ENCODE measurements at regions not wholly inside any gene's neighbourhood (a gene's known extent, or its start where the extent isn't known, plus 50 kb on each side); places are given as distances from the start of the nearest gene placed in this dataset.

- no peak overlapping the region for H3K9ac ChIP-seq (ENCODE audit: low read depth in 1 of 2, low read length in 2 of 2)
- no peak overlapping the region for H3K27ac ChIP-seq (ENCODE audit: low read depth in 2 of 2, low read length in 2 of 2)
- no peaks in the 10 kb centered on the region for H3K27me3 ChIP-seq (ENCODE audit: control insufficient read depth in 2 of 2, insufficient read depth in 2 of 2, low read length in 2 of 2)
- H3K9me3 ChIP-seq (ENCODE audit: control insufficient read depth in 2 of 2, low read length in 2 of 2), result no peaks in the 10 kb centered on the region
- no peaks in the 10 kb centered on the region for H3K36me3 ChIP-seq (ENCODE audit: control insufficient read depth in 2 of 2, insufficient read depth in 2 of 2, low read length in 2 of 2)
- H3K4me1 ChIP-seq (ENCODE audit: control insufficient read depth in 2 of 2, insufficient read depth in 2 of 2, low read length in 2 of 2), result no peaks in the 10 kb centered on the region
- H3K4me3 ChIP-seq (ENCODE audit: low read length in 2 of 2), result no peak overlapping the region
Measured at GRCh38 chr2:107276034-107276433, 390.1 kb upstream of the ST6GAL2 start.

- H3K4me3 ChIP-seq (ENCODE audit: low read length in 2 of 2), result no peak overlapping the region
Measured at GRCh38 chr2:107278672-107279071, 392.7 kb upstream of the ST6GAL2 start.

GRCh38 chr2:107281637-107282036 lies 395.7 kb upstream of the ST6GAL2 start:
- no peak overlapping the region for H3K4me3 ChIP-seq (ENCODE audit: low read length in 2 of 2)
- H3K36me3 ChIP-seq (ENCODE audit: control insufficient read depth in 2 of 2, insufficient read depth in 2 of 2, low read length in 2 of 2), result no peaks in the 10 kb centered on the region
- H3K9me3 ChIP-seq (ENCODE audit: control insufficient read depth in 2 of 2, low read length in 2 of 2), result no peaks in the 10 kb centered on the region
- H3K4me1 ChIP-seq (ENCODE audit: control insufficient read depth in 2 of 2, insufficient read depth in 2 of 2, low read length in 2 of 2), result no peaks in the 10 kb centered on the region
- H3K27ac ChIP-seq (ENCODE audit: low read depth in 2 of 2, low read length in 2 of 2), result no peak overlapping the region
- no peak overlapping the region for H3K9ac ChIP-seq (ENCODE audit: low read depth in 1 of 2, low read length in 2 of 2)
- no peaks in the 10 kb centered on the region for H3K27me3 ChIP-seq (ENCODE audit: control insufficient read depth in 2 of 2, insufficient read depth in 2 of 2, low read length in 2 of 2)

More at GRCh38 chr2:107278672-107279071, 392.7 kb upstream of the ST6GAL2 start:
- Histone ChIP-seq H3K9me3 (ENCODE audit: control insufficient read depth in 2 of 2, low read length in 2 of 2) (no peaks in the 10 kb centered on the region), H3K27me3 (ENCODE audit: control insufficient read depth in 2 of 2, insufficient read depth in 2 of 2, low read length in 2 of 2) (no peaks in the 10 kb centered on the region), H3K27ac (ENCODE audit: low read depth in 2 of 2, low read length in 2 of 2) (no peak overlapping the region), H3K9ac (ENCODE audit: low read depth in 1 of 2, low read length in 2 of 2) (no peak overlapping the region), H3K36me3 (ENCODE audit: control insufficient read depth in 2 of 2, insufficient read depth in 2 of 2, low read length in 2 of 2) (no peaks in the 10 kb centered on the region), H3K4me1 (ENCODE audit: control insufficient read depth in 2 of 2, insufficient read depth in 2 of 2, low read length in 2 of 2) (no peaks in the 10 kb centered on the region)

GRCh38 chr2:107282135-107282534 lies 396.2 kb upstream of the ST6GAL2 start:
- no peaks in the 10 kb centered on the region for H3K4me1 ChIP-seq (ENCODE audit: control insufficient read depth in 2 of 2, insufficient read depth in 2 of 2, low read length in 2 of 2)

GRCh38 chr2:107285621-107286299 lies 399.8 kb upstream of the ST6GAL2 start:
- Histone ChIP-seq H3K4me1 (ENCODE audit: control insufficient read depth in 2 of 2, insufficient read depth in 2 of 2, low read length in 2 of 2) (no peaks in the 10 kb centered on the region), H3K9me3 (ENCODE audit: control insufficient read depth in 2 of 2, low read length in 2 of 2) (no peaks in the 10 kb centered on the region), H3K27ac (ENCODE audit: low read depth in 2 of 2, low read length in 2 of 2) (no peak overlapping the region), H3K36me3 (ENCODE audit: control insufficient read depth in 2 of 2, insufficient read depth in 2 of 2, low read length in 2 of 2) (no peaks in the 10 kb centered on the region), H3K4me3 (ENCODE audit: low read length in 2 of 2) (no peak overlapping the region), H3K9ac (ENCODE audit: low read depth in 1 of 2, low read length in 2 of 2) (no peak overlapping the region), H3K27me3 (ENCODE audit: control insufficient read depth in 2 of 2, insufficient read depth in 2 of 2, low read length in 2 of 2) (no peaks in the 10 kb centered on the region)

More at GRCh38 chr2:107282135-107282534, 396.2 kb upstream of the ST6GAL2 start:
- Histone ChIP-seq H3K9ac (ENCODE audit: low read depth in 1 of 2, low read length in 2 of 2) (no peak overlapping the region), H3K27ac (ENCODE audit: low read depth in 2 of 2, low read length in 2 of 2) (no peak overlapping the region), H3K36me3 (ENCODE audit: control insufficient read depth in 2 of 2, insufficient read depth in 2 of 2, low read length in 2 of 2) (no peaks in the 10 kb centered on the region), H3K4me3 (ENCODE audit: low read length in 2 of 2) (no peak overlapping the region), H3K9me3 (ENCODE audit: control insufficient read depth in 2 of 2, low read length in 2 of 2) (no peaks in the 10 kb centered on the region), H3K27me3 (ENCODE audit: control insufficient read depth in 2 of 2, insufficient read depth in 2 of 2, low read length in 2 of 2) (no peaks in the 10 kb centered on the region)

GRCh38 chr2:107290041-107290440 lies 404.1 kb upstream of the ST6GAL2 start:
- Histone ChIP-seq H3K36me3 (ENCODE audit: control insufficient read depth in 2 of 2, insufficient read depth in 2 of 2, low read length in 2 of 2) (no peaks in the 10 kb centered on the region), H3K9me3 (ENCODE audit: control insufficient read depth in 2 of 2, low read length in 2 of 2) (no peaks in the 10 kb centered on the region), H3K27ac (ENCODE audit: low read depth in 2 of 2, low read length in 2 of 2) (no peak overlapping the region), H3K27me3 (ENCODE audit: control insufficient read depth in 2 of 2, insufficient read depth in 2 of 2, low read length in 2 of 2) (no peaks in the 10 kb centered on the region), H3K9ac (ENCODE audit: low read depth in 1 of 2, low read length in 2 of 2) (no peak overlapping the region), H3K4me3 (ENCODE audit: low read length in 2 of 2) (no peak overlapping the region), H3K4me1 (ENCODE audit: control insufficient read depth in 2 of 2, insufficient read depth in 2 of 2, low read length in 2 of 2) (no peaks in the 10 kb centered on the region)

GRCh38 chr2:107303964-107304363 lies 418.0 kb upstream of the ST6GAL2 start:
- Histone ChIP-seq H3K9me3 (ENCODE audit: control insufficient read depth in 2 of 2, low read length in 2 of 2) (no peaks in the 10 kb centered on the region), H3K36me3 (ENCODE audit: control insufficient read depth in 2 of 2, insufficient read depth in 2 of 2, low read length in 2 of 2) (no peaks in the 10 kb centered on the region), H3K4me3 (ENCODE audit: low read length in 2 of 2) (no peak overlapping the region), H3K9ac (ENCODE audit: low read depth in 1 of 2, low read length in 2 of 2) (no peak overlapping the region), H3K27ac (ENCODE audit: low read depth in 2 of 2, low read length in 2 of 2) (no peak overlapping the region), H3K27me3 (ENCODE audit: control insufficient read depth in 2 of 2, insufficient read depth in 2 of 2, low read length in 2 of 2) (no peaks in the 10 kb centered on the region), H3K4me1 (ENCODE audit: control insufficient read depth in 2 of 2, insufficient read depth in 2 of 2, low read length in 2 of 2) (no peaks in the 10 kb centered on the region)

- Histone ChIP-seq H3K27ac (ENCODE audit: low read depth in 2 of 2, low read length in 2 of 2) (no peak overlapping the region), H3K27me3 (ENCODE audit: control insufficient read depth in 2 of 2, insufficient read depth in 2 of 2, low read length in 2 of 2) (no peaks in the 10 kb centered on the region)
Measured at GRCh38 chr2:107305966-107306365, 420.0 kb upstream of the ST6GAL2 start.

GRCh38 chr2:107306881-107307280 lies 420.9 kb upstream of the ST6GAL2 start:
- no peak overlapping the region for H3K4me3 ChIP-seq (ENCODE audit: low read length in 2 of 2)
- no peak overlapping the region for H3K27ac ChIP-seq (ENCODE audit: low read depth in 2 of 2, low read length in 2 of 2)
- no peaks in the 10 kb centered on the region for H3K36me3 ChIP-seq (ENCODE audit: control insufficient read depth in 2 of 2, insufficient read depth in 2 of 2, low read length in 2 of 2)
- no peak overlapping the region for H3K9ac ChIP-seq (ENCODE audit: low read depth in 1 of 2, low read length in 2 of 2)
- no peaks in the 10 kb centered on the region for H3K9me3 ChIP-seq (ENCODE audit: control insufficient read depth in 2 of 2, low read length in 2 of 2)
- no peaks in the 10 kb centered on the region for H3K4me1 ChIP-seq (ENCODE audit: control insufficient read depth in 2 of 2, insufficient read depth in 2 of 2, low read length in 2 of 2)
- no peaks in the 10 kb centered on the region for H3K27me3 ChIP-seq (ENCODE audit: control insufficient read depth in 2 of 2, insufficient read depth in 2 of 2, low read length in 2 of 2)

More at GRCh38 chr2:107305966-107306365, 420.0 kb upstream of the ST6GAL2 start:
- H3K9me3 ChIP-seq (ENCODE audit: control insufficient read depth in 2 of 2, low read length in 2 of 2), result no peaks in the 10 kb centered on the region
- no peaks in the 10 kb centered on the region for H3K4me1 ChIP-seq (ENCODE audit: control insufficient read depth in 2 of 2, insufficient read depth in 2 of 2, low read length in 2 of 2)
- no peak overlapping the region for H3K9ac ChIP-seq (ENCODE audit: low read depth in 1 of 2, low read length in 2 of 2)
- no peaks in the 10 kb centered on the region for H3K36me3 ChIP-seq (ENCODE audit: control insufficient read depth in 2 of 2, insufficient read depth in 2 of 2, low read length in 2 of 2)
- H3K4me3 ChIP-seq (ENCODE audit: low read length in 2 of 2), result no peak overlapping the region

GRCh38 chr2:107308835-107309234 lies 422.9 kb upstream of the ST6GAL2 start:
- Histone ChIP-seq H3K27me3 (ENCODE audit: control insufficient read depth in 2 of 2, insufficient read depth in 2 of 2, low read length in 2 of 2) (no peaks in the 10 kb centered on the region), H3K9me3 (ENCODE audit: control insufficient read depth in 2 of 2, low read length in 2 of 2) (no peaks in the 10 kb centered on the region), H3K27ac (ENCODE audit: low read depth in 2 of 2, low read length in 2 of 2) (no peak overlapping the region), H3K36me3 (ENCODE audit: control insufficient read depth in 2 of 2, insufficient read depth in 2 of 2, low read length in 2 of 2) (no peaks in the 10 kb centered on the region), H3K4me3 (ENCODE audit: low read length in 2 of 2) (no peak overlapping the region), H3K4me1 (ENCODE audit: control insufficient read depth in 2 of 2, insufficient read depth in 2 of 2, low read length in 2 of 2) (no peaks in the 10 kb centered on the region), H3K9ac (ENCODE audit: low read depth in 1 of 2, low read length in 2 of 2) (no peak overlapping the region)

Data from mucosa of rectum (tissue), 2 donors.